ENCODE measurements at regions not wholly inside any gene's neighbourhood (a gene's known extent, or its start where the extent isn't known, plus 50 kb on each side); places are given as distances from the start of the nearest gene placed in this dataset.

GRCh38 chr17:34761646-34762045 is 182.3 kb downstream of the TMEM132E start:
- no peaks in the 10 kb centered on the region for H3K27me3 ChIP-seq
- no peaks in the 10 kb centered on the region for H3K36me3 ChIP-seq (replicated peaks in 1 of 2)
- no peak overlapping the region for H3K4me3 ChIP-seq
- TF ChIP-seq CTCF (IDR thresholded peaks at IDR 0.05) (no peak), POLR2A (IDR thresholded peaks at IDR 0.05) (no peak)
- DNase-seq: no peak
- no peaks in the 10 kb centered on the region for H3K4me1 ChIP-seq (replicated peaks in 1 of 2)
- H3K27ac ChIP-seq: no peak overlapping the region
- intact Hi-C loops (cut with DNase I): no loop called here
- WGBS, 4 donors: 73 to 83% (median 76%) methylated on average over 4 of the region's 4 CpGs
- no peaks in the 10 kb centered on the region for H3K9me3 ChIP-seq (replicated peaks in 1 of 3)

- TF ChIP-seq POLR2A (IDR thresholded peaks at IDR 0.05) (no peak), CTCF (IDR thresholded peaks at IDR 0.05) (no peak)
- intact Hi-C loops (cut with DNase I): no loop called here
- H3K36me3 ChIP-seq (replicated peaks in 1 of 2): no peaks in the 10 kb centered on the region
- no peak for DNase-seq
- no peak overlapping the region for H3K27ac ChIP-seq
- H3K4me1 ChIP-seq (replicated peaks in 1 of 2): peaks cover 3 to 4% of the 10 kb centered on the region in 2 donors
- no peaks in the 10 kb centered on the region for H3K27me3 ChIP-seq
- WGBS, 4 donors: 21 to 44% (median 23%) methylated on average over 3 of the region's 3 CpGs
- no peak overlapping the region for H3K4me3 ChIP-seq
- no peaks in the 10 kb centered on the region for H3K9me3 ChIP-seq (replicated peaks in 1 of 3)
Observed at GRCh38 chr17:34760931-34761495, 181.6 kb downstream of the TMEM132E start.

DNA sequence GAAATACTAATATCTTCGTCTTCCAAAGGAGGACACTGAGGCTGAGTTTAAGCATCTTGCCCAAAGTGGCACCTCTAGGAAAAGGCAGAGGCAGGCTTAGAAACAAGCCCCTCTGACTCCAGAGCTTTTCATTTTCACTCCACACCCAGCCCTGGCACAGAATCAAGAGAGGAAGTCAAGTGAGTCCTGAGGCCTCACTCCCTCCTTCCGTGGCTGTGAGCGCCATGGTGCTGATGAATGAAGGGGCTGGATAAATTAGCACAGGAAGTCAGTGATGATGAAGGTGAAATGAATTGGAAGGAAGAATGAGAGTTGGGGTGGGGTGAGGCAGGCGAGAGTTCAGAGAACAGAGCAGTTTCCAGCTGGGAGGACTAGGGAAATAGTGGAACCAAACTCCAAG is 179.3 kb downstream of the TMEM132E start:
- H3K27ac ChIP-seq: no peak overlapping the region
- no peaks in the 10 kb centered on the region for H3K9me3 ChIP-seq (replicated peaks in 1 of 3)
- H3K36me3 ChIP-seq (replicated peaks in 1 of 2): no peaks in the 10 kb centered on the region
- 64 to 77% (median 69%) methylated on average over 4 of the region's 4 CpGs for WGBS, 4 donors
- TF ChIP-seq CTCF (IDR thresholded peaks at IDR 0.05): no peak
- no peak for TF ChIP-seq POLR2A (IDR thresholded peaks at IDR 0.05)
- intact Hi-C loops (cut with DNase I): no loop called here
- no peak overlapping the region for H3K4me3 ChIP-seq
- DNase-seq: no peak
- no peaks in the 10 kb centered on the region for H3K27me3 ChIP-seq
- peaks cover 3 to 4% of the 10 kb centered on the region in 2 donors for H3K4me1 ChIP-seq (replicated peaks in 1 of 2)

DNA sequence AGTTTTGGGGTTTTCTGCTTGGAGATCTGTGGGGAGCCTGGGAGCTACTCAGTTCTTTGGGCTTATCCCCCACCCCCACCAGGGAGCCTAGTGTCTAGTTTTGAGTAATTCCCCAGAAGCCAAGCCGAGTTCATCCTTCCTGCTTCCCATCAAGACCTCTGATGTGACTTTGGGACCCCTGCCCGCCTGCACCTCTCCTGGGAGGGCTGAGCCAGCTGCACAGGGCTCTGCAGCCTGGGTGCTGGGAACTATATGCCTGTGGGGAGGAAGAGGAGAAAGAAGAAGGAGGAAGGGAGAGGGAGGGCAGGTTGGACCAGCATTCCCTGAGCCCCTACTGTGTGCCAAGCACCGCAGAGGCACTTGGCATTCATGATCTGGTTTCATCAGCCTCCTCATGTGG is 178.9 kb downstream of the TMEM132E start:
- H3K4me1 ChIP-seq (replicated peaks in 1 of 2): peaks cover 3 to 4% of the 10 kb centered on the region in 2 donors
- no peaks in the 10 kb centered on the region for H3K9me3 ChIP-seq (replicated peaks in 1 of 3)
- no peak overlapping the region for H3K4me3 ChIP-seq
- no peaks in the 10 kb centered on the region for H3K27me3 ChIP-seq
- no peak for DNase-seq
- 71 to 83% (median 82%) methylated on average over 3 of the region's 3 CpGs for WGBS, 4 donors
- H3K27ac ChIP-seq: no peak overlapping the region
- intact Hi-C loops (cut with DNase I): no loop called here
- TF ChIP-seq CTCF (IDR thresholded peaks at IDR 0.05) (no peak), POLR2A (IDR thresholded peaks at IDR 0.05) (no peak)
- no peaks in the 10 kb centered on the region for H3K36me3 ChIP-seq (replicated peaks in 1 of 2)
